ENCODE measurements at regions not wholly inside any gene's neighbourhood (a gene's known extent, or its start where the extent isn't known, plus 50 kb on each side); places are given as distances from the start of the nearest gene placed in this dataset.

DNA sequence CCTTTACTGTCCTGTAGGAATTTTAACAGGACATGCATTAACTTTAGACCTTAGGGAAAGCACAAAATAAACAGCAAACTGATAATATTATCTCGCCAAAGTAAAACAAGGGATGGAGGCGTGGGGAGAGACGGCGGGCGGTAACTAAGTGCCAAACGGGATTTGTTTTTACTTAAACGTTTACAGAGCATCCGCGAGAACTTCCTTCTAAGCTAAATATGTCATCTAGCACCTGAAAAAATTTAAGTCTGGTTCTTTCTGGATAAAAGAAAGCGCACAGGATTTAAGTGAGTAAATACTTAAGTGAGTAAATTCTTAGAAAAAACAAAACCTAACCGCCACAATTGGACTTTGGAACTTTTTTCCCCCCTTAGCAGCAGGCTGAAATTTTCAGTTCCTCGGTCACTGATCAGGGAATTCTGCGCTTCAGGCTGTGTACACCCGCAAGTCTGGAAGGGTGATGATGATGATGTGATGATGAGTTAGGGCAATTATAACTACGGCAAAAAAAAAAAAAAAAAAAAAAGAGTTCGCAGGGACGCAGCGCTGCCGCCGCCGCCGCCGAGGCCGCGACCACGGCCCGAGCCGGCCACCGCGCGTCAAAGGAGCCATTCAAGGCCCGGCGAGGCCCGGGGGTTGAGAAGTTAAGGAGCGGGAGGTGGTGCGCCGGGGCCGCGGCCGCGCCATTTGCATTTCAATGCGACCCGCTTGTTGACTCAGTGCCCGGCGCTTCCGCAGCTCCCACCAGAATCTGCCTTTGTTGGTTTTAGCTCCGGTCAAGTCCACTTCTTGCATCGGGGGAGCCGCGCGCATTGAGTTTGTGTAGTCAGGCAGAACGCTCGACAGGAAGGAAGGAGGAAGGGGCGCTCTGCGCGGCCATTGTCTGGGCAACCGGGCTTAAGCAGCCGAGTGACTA lies 108.8 kb downstream of the SPRY1 start:
- H3K27me3 ChIP-seq, result no peaks in the 10 kb centered on the region
- ATAC-seq (peak; percentile 77), DNase-seq (peak; percentile 84)
- intact Hi-C loops (cut with DNase I), result no loop called here
- peak overlapping the region; percentile 92 for H3K27ac ChIP-seq
- TF ChIP-seq, protein P1, sequence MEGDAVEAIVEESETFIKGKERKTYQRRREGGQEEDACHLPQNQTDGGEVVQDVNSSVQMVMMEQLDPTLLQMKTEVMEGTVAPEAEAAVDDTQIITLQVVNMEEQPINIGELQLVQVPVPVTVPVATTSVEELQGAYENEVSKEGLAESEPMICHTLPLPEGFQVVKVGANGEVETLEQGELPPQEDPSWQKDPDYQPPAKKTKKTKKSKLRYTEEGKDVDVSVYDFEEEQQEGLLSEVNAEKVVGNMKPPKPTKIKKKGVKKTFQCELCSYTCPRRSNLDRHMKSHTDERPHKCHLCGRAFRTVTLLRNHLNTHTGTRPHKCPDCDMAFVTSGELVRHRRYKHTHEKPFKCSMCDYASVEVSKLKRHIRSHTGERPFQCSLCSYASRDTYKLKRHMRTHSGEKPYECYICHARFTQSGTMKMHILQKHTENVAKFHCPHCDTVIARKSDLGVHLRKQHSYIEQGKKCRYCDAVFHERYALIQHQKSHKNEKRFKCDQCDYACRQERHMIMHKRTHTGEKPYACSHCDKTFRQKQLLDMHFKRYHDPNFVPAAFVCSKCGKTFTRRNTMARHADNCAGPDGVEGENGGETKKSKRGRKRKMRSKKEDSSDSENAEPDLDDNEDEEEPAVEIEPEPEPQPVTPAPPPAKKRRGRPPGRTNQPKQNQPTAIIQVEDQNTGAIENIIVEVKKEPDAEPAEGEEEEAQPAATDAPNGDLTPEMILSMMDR (IDR thresholded peaks at IDR 0.05), result no peak
- H3K9me3 ChIP-seq, result no peaks in the 10 kb centered on the region
- peak overlapping the region; percentile 63 for H3K4me3 ChIP-seq
- no peaks in the 10 kb centered on the region for H3K36me3 ChIP-seq
- H3K4me1 ChIP-seq, result no peaks in the 10 kb centered on the region

DNA sequence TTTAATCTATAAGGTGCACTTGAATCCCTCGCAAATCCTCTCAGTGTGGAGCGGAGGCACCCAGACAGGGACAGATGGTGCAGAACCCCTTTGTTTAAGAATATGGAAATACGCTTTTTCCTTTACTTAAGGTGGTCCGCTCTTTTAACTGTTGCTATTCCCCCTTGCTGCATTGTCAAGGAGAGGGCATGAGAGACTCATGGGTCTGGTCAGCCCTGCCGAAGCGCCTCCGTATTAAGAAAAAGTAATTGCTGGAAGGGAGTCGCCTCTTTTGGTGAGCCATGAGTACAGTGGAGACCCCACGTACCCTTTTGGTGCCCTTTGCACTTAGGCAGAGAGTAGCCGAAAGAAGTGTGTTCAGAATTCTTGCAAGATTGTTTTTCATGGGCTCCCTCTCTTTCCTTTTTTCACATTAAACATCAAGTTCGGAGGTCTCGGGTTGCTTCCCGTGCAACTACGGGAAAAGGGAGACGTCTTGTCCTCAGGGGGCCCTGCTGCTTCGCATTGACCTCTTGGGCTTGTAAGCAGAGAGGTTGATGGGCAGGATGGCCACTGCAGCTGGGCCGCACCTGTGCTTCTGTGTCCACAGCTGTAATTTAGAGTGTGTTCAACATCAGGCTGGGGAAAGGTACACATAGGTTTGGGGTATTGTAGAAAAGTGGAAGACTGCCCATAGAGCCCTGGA lies 109.6 kb downstream of the SPRY1 start:
- no peak for DNase-seq
- Histone ChIP-seq H3K9me3 (no peaks in the 10 kb centered on the region), H3K36me3 (no peaks in the 10 kb centered on the region), H3K27me3 (no peaks in the 10 kb centered on the region), H3K4me3 (peak overlapping the region; percentile 63), H3K4me1 (no peaks in the 10 kb centered on the region), H3K27ac (peak overlapping the region; percentile 92)
- ATAC-seq, result no peak
- intact Hi-C loops (cut with DNase I), result no loop called here
- TF ChIP-seq, protein P1 (IDR thresholded peaks at IDR 0.05), result no peak

DNA sequence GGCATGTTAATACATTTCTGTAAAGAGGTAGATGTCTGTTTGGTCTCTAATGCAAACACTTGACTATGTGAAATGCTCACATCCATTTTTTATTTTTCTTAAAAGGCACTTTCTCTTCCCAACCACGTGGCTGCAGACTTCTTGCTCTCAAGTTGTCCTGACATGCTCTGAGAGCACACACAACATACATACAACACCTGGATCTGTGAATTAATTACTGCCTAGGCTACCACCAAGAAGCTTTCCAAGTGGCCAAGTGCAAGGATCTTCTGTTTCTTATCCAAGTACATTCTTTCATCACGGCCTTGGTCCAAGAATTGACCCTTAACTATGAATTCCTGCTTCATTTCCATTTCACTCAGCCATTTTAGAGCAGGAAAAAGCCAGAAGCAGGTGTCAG lies 110.8 kb downstream of the SPRY1 start:
- Histone ChIP-seq H3K36me3 (no peaks in the 10 kb centered on the region), H3K4me1 (no peaks in the 10 kb centered on the region), H3K27ac (no peak overlapping the region), H3K9me3 (no peaks in the 10 kb centered on the region), H3K27me3 (no peaks in the 10 kb centered on the region), H3K4me3 (no peak overlapping the region)
- DNase-seq, result no peak
- TF ChIP-seq, protein P1 (IDR thresholded peaks at IDR 0.05), result no peak
- no peak for ATAC-seq
- intact Hi-C loops (cut with DNase I), result no loop called here

DNA sequence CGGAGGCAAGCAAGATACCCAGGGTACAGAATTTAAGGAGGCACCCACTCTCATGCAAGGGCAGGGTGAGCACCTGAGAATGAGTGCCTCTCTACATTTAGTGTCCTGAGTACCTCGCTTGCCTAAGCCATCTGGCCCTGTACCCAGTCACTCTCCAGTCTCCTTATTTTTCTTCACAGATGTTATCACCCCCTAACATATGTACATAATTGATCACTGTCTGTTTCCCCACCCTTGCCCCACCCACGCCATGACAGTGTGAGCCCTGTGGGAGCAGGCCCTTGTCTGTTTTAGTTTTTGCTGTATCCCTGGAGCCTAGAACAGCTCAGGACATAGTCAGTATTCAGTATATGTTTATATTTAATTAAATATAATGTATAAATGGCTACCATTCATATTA lies 113.6 kb downstream of the SPRY1 start:
- Histone ChIP-seq H3K4me3 (no peak overlapping the region), H3K27me3 (no peaks in the 10 kb centered on the region), H3K27ac (no peak overlapping the region), H3K9me3 (no peaks in the 10 kb centered on the region), H3K36me3 (no peaks in the 10 kb centered on the region), H3K4me1 (no peaks in the 10 kb centered on the region)
- ATAC-seq (peak; percentile 30), DNase-seq (no peak)
- TF ChIP-seq, protein P1 (IDR thresholded peaks at IDR 0.05), result no peak
- intact Hi-C loops (cut with DNase I), result no loop called here

DNA sequence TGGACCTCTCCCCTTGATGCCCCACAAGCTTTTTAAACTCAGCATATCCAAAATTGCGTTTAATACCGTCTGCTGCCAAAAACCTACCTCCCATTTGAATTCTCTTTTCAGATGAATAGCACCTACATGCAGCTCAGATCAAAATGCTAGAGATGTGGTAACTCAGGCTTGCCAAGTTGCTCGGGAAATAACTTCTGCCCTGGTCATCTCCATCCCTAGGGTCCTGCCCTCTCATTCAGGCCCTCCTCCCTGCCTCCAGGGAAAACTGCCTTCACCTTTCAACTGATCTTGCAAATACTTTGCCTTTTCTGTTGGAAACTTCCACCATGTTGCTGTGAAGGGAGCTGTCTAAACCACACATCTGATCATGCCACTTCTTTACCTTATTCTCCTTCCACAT lies 114.1 kb downstream of the SPRY1 start:
- TF ChIP-seq, protein P1 (IDR thresholded peaks at IDR 0.05), result no peak
- H3K4me1 ChIP-seq, result no peaks in the 10 kb centered on the region
- intact Hi-C loops (cut with DNase I), result no loop called here
- H3K9me3 ChIP-seq, result no peaks in the 10 kb centered on the region
- ATAC-seq (no peak), DNase-seq (no peak)
- no peak overlapping the region for H3K27ac ChIP-seq
- H3K36me3 ChIP-seq, result no peaks in the 10 kb centered on the region
- H3K27me3 ChIP-seq, result no peaks in the 10 kb centered on the region
- no peak overlapping the region for H3K4me3 ChIP-seq
